ENCODE measurements at regions not wholly inside any gene's neighbourhood (a gene's known extent, or its start where the extent isn't known, plus 50 kb on each side); places are given as distances from the start of the nearest gene placed in this dataset.

- dilution Hi-C loops (cut with MboI; ENCODE audit: extremely low pct_ligation_motif_present, low sequenced_read_pairs) (no loop called here), intact Hi-C loops (cut with micrococcal nuclease) (no loop called here)
- no peaks in the 10 kb centered on the region for H3K79me2 ChIP-seq (ENCODE audit: control insufficient read depth, insufficient read depth, low read length)
- H3K9me1 ChIP-seq (replicated peaks; ENCODE audit: control insufficient read depth, extremely low read depth, insufficient read depth, low read length): no peaks in the 10 kb centered on the region
- H3K9me3 ChIP-seq (replicated peaks; ENCODE audit: control insufficient read depth, insufficient read depth, low read length): no peaks in the 10 kb centered on the region
- no peaks in the 10 kb centered on the region for H4K20me1 ChIP-seq (replicated peaks; ENCODE audit: control insufficient read depth, extremely low read depth, insufficient read depth, low read length)
- no peaks in the 10 kb centered on the region for H3K4me1 ChIP-seq (ENCODE audit: control insufficient read depth, extremely low read depth, insufficient read depth, low read length)
- no peak overlapping the region for H3K4me2 ChIP-seq (ENCODE audit: insufficient read depth, low read length)
- FAIRE-seq (no peak), DNase-seq (ENCODE audit: low read depth, low spot score) (no peak)
- BruUV-seq (replicated peaks): no TSS peak
- POLR2A ChIA-PET: no interaction called here
- peaks cover 4 to 6% of the 10 kb centered on the region in 2 experiments for H3K27me3 ChIP-seq (ENCODE audit: control insufficient read depth in 2 of 2, insufficient read depth in 2 of 2, low read length in 2 of 2)
- CTCF ChIA-PET: no interaction called here
- no peak overlapping the region for H3K4me3 ChIP-seq (replicated peaks in 1 of 3; ENCODE audit: insufficient read depth in 1 of 3, low read depth in 1 of 3, low read length in 3 of 3)
- TF ChIP-seq POLR2A (IDR thresholded peaks at IDR 0.05; ENCODE audit: low read depth, low read length) (no peak), EZH2 (IDR thresholded peaks at IDR 0.05; ENCODE audit: borderline replicate concordance, low read depth, low read length, severe bottlenecking) (no peak), POLR2AphosphoS5 (IDR thresholded peaks at IDR 0.05; ENCODE audit: insufficient read depth, low read depth, low read length) (no peak), MYC (IDR thresholded peaks at IDR 0.05; ENCODE audit: low read depth, low read length) (no peak), MAX (IDR thresholded peaks at IDR 0.05; ENCODE audit: insufficient read depth, insufficient read length) (no peak)
- H3K36me3 ChIP-seq (ENCODE audit: control insufficient read depth in 2 of 2, extremely low read depth in 1 of 2, insufficient read depth in 2 of 2, low read length in 2 of 2): no peaks in the 10 kb centered on the region
- no peak overlapping the region for H2AFZ ChIP-seq (ENCODE audit: low read depth, low read length)
- no peak overlapping the region for H3K27ac ChIP-seq (ENCODE audit: insufficient read depth, low read depth, low read length)
- H3K9ac ChIP-seq (replicated peaks; ENCODE audit: extremely low read depth, insufficient read depth, low read length): no peak overlapping the region
Observed at GRCh38 chr10:35946556-35946955, 304.5 kb upstream of the FZD8 start.

- no peak overlapping the region for H3K4me3 ChIP-seq (replicated peaks in 1 of 3; ENCODE audit: insufficient read depth in 1 of 3, low read depth in 1 of 3, low read length in 3 of 3)
- no peak overlapping the region for H3K9ac ChIP-seq (replicated peaks; ENCODE audit: extremely low read depth, insufficient read depth, low read length)
- H3K9me1 ChIP-seq (replicated peaks; ENCODE audit: control insufficient read depth, extremely low read depth, insufficient read depth, low read length): no peaks in the 10 kb centered on the region
- H3K9me3 ChIP-seq (replicated peaks; ENCODE audit: control insufficient read depth, insufficient read depth, low read length): no peaks in the 10 kb centered on the region
- H2AFZ ChIP-seq (ENCODE audit: low read depth, low read length): no peak overlapping the region
- no peak overlapping the region for H3K4me2 ChIP-seq (ENCODE audit: insufficient read depth, low read length)
- no peak for FAIRE-seq
- H3K27ac ChIP-seq (ENCODE audit: insufficient read depth, low read depth, low read length): no peak overlapping the region
- no peaks in the 10 kb centered on the region for H4K20me1 ChIP-seq (replicated peaks; ENCODE audit: control insufficient read depth, extremely low read depth, insufficient read depth, low read length)
- dilution Hi-C loops (cut with MboI; ENCODE audit: extremely low pct_ligation_motif_present, low sequenced_read_pairs): no loop called here
- peaks cover 0 to 3% of the 10 kb centered on the region in 2 experiments for H3K27me3 ChIP-seq (ENCODE audit: control insufficient read depth in 2 of 2, insufficient read depth in 2 of 2, low read length in 2 of 2)
- H3K4me1 ChIP-seq (ENCODE audit: control insufficient read depth, extremely low read depth, insufficient read depth, low read length): no peaks in the 10 kb centered on the region
- CTCF ChIA-PET: interaction anchor here (0.9 kb wide), 1 partner anchor 15 kb away, joined by 3 read pairs; no protein-coding TSS in a partner anchor
- no TSS peak for BruUV-seq (replicated peaks)
- TF ChIP-seq POLR2AphosphoS5 (IDR thresholded peaks at IDR 0.05; ENCODE audit: insufficient read depth, low read depth, low read length) (no peak), JUN (IDR thresholded peaks at IDR 0.05; ENCODE audit: borderline replicate concordance, insufficient read depth, insufficient read length, low read depth) (no peak), GATA2 (IDR thresholded peaks at IDR 0.05; ENCODE audit: insufficient read depth, insufficient read length, low read depth, low read length) (no peak), MYC (IDR thresholded peaks at IDR 0.05; ENCODE audit: low read depth, low read length) (no peak)
- H3K79me2 ChIP-seq (ENCODE audit: control insufficient read depth, insufficient read depth, low read length): no peaks in the 10 kb centered on the region
- H3K36me3 ChIP-seq (ENCODE audit: control insufficient read depth in 2 of 2, extremely low read depth in 1 of 2, insufficient read depth in 2 of 2, low read length in 2 of 2): no peaks in the 10 kb centered on the region
- peak; percentile 15 for DNase-seq (ENCODE audit: low read depth, low spot score)
- intact Hi-C loops (cut with micrococcal nuclease): no loop called here
- POLR2A ChIA-PET: no interaction called here
Observed at GRCh38 chr10:35942057-35942456, 300.0 kb upstream of the FZD8 start.

Data from endothelial cell of umbilical vein (primary cell).